ENCODE measurements at regions not wholly inside any gene's neighbourhood (a gene's known extent, or its start where the extent isn't known, plus 50 kb on each side); places are given as distances from the start of the nearest gene placed in this dataset.

DNA sequence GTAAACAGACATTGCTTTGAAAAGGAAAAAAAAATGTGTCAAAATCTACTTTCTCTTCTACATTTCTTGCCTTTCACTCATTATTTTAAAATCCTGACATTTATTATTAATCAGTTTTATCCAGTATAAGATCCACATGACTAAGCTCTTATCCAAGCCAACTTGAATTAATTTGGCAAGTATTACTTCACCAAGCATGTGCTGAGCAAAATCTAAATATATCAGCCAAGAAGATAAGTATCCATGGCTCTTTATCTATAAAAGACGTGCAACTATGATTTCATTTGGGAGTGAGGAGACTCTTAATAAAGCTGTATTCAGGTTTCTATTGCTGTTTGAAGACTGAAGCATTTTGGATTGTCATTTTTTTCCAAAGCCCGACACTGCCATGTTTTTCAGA lies 221.3 kb downstream of the TRIM36 start:
- no peak for TF ChIP-seq SMAD1 (IDR thresholded peaks at IDR 0.05; ENCODE audit: low read depth, partially characterized antibody)
- TF ChIP-seq BMI1 (IDR thresholded peaks at IDR 0.05; ENCODE audit: borderline replicate concordance): no peak
- TF ChIP-seq, protein P1, sequence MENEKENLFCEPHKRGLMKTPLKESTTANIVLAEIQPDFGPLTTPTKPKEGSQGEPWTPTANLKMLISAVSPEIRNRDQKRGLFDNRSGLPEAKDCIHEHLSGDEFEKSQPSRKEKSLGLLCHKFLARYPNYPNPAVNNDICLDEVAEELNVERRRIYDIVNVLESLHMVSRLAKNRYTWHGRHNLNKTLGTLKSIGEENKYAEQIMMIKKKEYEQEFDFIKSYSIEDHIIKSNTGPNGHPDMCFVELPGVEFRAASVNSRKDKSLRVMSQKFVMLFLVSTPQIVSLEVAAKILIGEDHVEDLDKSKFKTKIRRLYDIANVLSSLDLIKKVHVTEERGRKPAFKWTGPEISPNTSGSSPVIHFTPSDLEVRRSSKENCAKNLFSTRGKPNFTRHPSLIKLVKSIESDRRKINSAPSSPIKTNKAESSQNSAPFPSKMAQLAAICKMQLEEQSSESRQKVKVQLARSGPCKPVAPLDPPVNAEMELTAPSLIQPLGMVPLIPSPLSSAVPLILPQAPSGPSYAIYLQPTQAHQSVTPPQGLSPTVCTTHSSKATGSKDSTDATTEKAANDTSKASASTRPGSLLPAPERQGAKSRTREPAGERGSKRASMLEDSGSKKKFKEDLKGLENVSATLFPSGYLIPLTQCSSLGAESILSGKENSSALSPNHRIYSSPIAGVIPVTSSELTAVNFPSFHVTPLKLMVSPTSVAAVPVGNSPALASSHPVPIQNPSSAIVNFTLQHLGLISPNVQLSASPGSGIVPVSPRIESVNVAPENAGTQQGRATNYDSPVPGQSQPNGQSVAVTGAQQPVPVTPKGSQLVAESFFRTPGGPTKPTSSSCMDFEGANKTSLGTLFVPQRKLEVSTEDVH (IDR thresholded peaks at IDR 0.05; ENCODE audit: low read depth, partially characterized antibody): no peak
- TF ChIP-seq YY1 (IDR thresholded peaks at IDR 0.05; ENCODE audit: low read depth, low read length): no peak
- no peak for TF ChIP-seq JUND (IDR thresholded peaks at IDR 0.05; ENCODE audit: low read depth, low read length)
- TF ChIP-seq NR2C2 (IDR thresholded peaks at IDR 0.05; ENCODE audit: borderline replicate concordance, control insufficient read depth, insufficient read length, low read depth): no peak
- TF ChIP-seq MTA3 (IDR thresholded peaks at IDR 0.05; ENCODE audit: borderline replicate concordance, low read length): no peak
- TF ChIP-seq, protein P2, sequence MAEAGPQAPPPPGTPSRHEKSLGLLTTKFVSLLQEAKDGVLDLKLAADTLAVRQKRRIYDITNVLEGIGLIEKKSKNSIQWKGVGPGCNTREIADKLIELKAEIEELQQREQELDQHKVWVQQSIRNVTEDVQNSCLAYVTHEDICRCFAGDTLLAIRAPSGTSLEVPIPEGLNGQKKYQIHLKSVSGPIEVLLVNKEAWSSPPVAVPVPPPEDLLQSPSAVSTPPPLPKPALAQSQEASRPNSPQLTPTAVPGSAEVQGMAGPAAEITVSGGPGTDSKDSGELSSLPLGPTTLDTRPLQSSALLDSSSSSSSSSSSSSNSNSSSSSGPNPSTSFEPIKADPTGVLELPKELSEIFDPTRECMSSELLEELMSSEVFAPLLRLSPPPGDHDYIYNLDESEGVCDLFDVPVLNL (IDR thresholded peaks at IDR 0.05; ENCODE audit: low read depth, low read length): no peak
- no peak for TF ChIP-seq MYB (IDR thresholded peaks at IDR 0.05; ENCODE audit: borderline replicate concordance, low read depth, low read length)
- TF ChIP-seq DPF2 (IDR thresholded peaks at IDR 0.05): no peak
- TF ChIP-seq TAF1 (IDR thresholded peaks at IDR 0.05; ENCODE audit: borderline replicate concordance, low read depth, low read length): no peak
- TF ChIP-seq, protein P3, sequence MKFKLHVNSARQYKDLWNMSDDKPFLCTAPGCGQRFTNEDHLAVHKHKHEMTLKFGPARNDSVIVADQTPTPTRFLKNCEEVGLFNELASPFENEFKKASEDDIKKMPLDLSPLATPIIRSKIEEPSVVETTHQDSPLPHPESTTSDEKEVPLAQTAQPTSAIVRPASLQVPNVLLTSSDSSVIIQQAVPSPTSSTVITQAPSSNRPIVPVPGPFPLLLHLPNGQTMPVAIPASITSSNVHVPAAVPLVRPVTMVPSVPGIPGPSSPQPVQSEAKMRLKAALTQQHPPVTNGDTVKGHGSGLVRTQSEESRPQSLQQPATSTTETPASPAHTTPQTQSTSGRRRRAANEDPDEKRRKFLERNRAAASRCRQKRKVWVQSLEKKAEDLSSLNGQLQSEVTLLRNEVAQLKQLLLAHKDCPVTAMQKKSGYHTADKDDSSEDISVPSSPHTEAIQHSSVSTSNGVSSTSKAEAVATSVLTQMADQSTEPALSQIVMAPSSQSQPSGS (IDR thresholded peaks at IDR 0.05; ENCODE audit: low read length): no peak
- no peak for TF ChIP-seq IRF4 (IDR thresholded peaks at IDR 0.05; ENCODE audit: low read depth, low read length)
- no peak for TF ChIP-seq NFIC (IDR thresholded peaks at IDR 0.05; ENCODE audit: low read depth, low read length)
- no peak for TF ChIP-seq YBX1 (IDR thresholded peaks at IDR 0.05)
- no peak for TF ChIP-seq CHD2 (IDR thresholded peaks at IDR 0.05; ENCODE audit: borderline replicate concordance, low read depth, low read length)
- no peak for TF ChIP-seq MYC (IDR thresholded peaks at IDR 0.05; ENCODE audit: insufficient read depth, insufficient read length, insufficient replicate concordance, low read length, severe bottlenecking)
- H3K27ac ChIP-seq (ENCODE audit: control insufficient read depth, insufficient read depth): no peak overlapping the region
- ChIA-PET SMC1A (ENCODE audit: uncharacterized antibody, unreplicated experiment) (no interaction called here), CTCF (no interaction called here), POLR2A (no interaction called here), RAD21 (ENCODE audit: unreplicated experiment) (no interaction called here)
- H3K36me3 ChIP-seq (ENCODE audit: control insufficient read depth in 2 of 2, insufficient read depth in 2 of 2, low read length in 1 of 2): no peaks in the 10 kb centered on the region
- H4K20me1 ChIP-seq (ENCODE audit: control insufficient read depth, insufficient read depth): no peaks in the 10 kb centered on the region
- DNase-seq (ENCODE audit: low read depth, low spot score) (no peak), FAIRE-seq (no peak), ATAC-seq (no peak)
- no peak overlapping the region for H3K4me2 ChIP-seq (ENCODE audit: control insufficient read depth, insufficient read depth)
- H3K4me1 ChIP-seq (ENCODE audit: control insufficient read depth, insufficient read depth, low read length): no peaks in the 10 kb centered on the region
- no peaks in the 10 kb centered on the region for H3K27me3 ChIP-seq (replicated peaks in 1 of 2; ENCODE audit: control insufficient read depth in 2 of 2, insufficient read depth in 2 of 2, low read length in 1 of 2)
- in situ Hi-C loops (cut with MboI) (no loop called here), intact Hi-C loops (cut with micrococcal nuclease; ENCODE audit: unreplicated experiment) (no loop called here)
- no peak overlapping the region for H3K4me3 ChIP-seq
- no peaks in the 10 kb centered on the region for H3K79me2 ChIP-seq (ENCODE audit: control insufficient read depth, insufficient read depth, low read length)
- 20% methylated on average over 2 of the region's 2 CpGs for WGBS (ENCODE audit: insufficient coverage, insufficient replicate concordance, low lambda C conversion rate, missing lambda C conversion rate)
- H2AFZ ChIP-seq (ENCODE audit: control insufficient read depth, low read depth, low read length): no peak overlapping the region
- H3K9ac ChIP-seq (ENCODE audit: control insufficient read depth, insufficient read depth, low read length): no peak overlapping the region
- H3K9me3 ChIP-seq (replicated peaks; ENCODE audit: control insufficient read depth, insufficient read depth, low read length): no peaks in the 10 kb centered on the region
- BruUV-seq (replicated peaks): no TSS peak
